ENCODE measurements at regions not wholly inside any gene's neighbourhood (a gene's known extent, or its start where the extent isn't known, plus 50 kb on each side); places are given as distances from the start of the nearest gene placed in this dataset.
"Not testable (repeated sequence)": the region's sequence is repeated elsewhere in the genome, so short reads cannot be mapped to it uniquely, and the experiment has no call there.

GRCh38 chr16:16982614-16983013 lies 488.1 kb downstream of the XYLT1 start:
- Histone ChIP-seq H3K4me2 (ENCODE audit: low read length, poor library complexity, severe bottlenecking) (no peak overlapping the region), H3K9ac (ENCODE audit: low read length) (no peak overlapping the region), H2BK15ac (ENCODE audit: low read depth, poor library complexity, severe bottlenecking) (no peak overlapping the region), H3K4me3 (ENCODE audit: insufficient read depth in 1 of 2, low read depth in 1 of 2, low read length in 2 of 2) (no peak overlapping the region), H3K18ac (ENCODE audit: low read depth in 1 of 2, low read length in 2 of 2) (no peak overlapping the region), H2AK5ac (ENCODE audit: low read length, severe bottlenecking) (no peak overlapping the region), H3K36me3 (ENCODE audit: control insufficient read depth in 1 of 2, insufficient read depth in 2 of 2, low read depth in 1 of 2, low read length in 2 of 2) (no peaks in the 10 kb centered on the region), H2BK5ac (ENCODE audit: low read depth, low read length, poor library complexity, severe bottlenecking) (no peak overlapping the region), H3K9me3 (ENCODE audit: control insufficient read depth, low read length) (peaks cover 4% of the 10 kb centered on the region), H3K4ac (ENCODE audit: low read depth in 1 of 2, low read length in 2 of 2) (no peak overlapping the region), H3K79me1 (replicated peaks; ENCODE audit: low read length, poor library complexity, severe bottlenecking) (no peaks in the 10 kb centered on the region), H2BK120ac (ENCODE audit: low read depth, low read length) (no peak overlapping the region), H2BK12ac (ENCODE audit: low read length in 2 of 2) (no peak overlapping the region), H4K8ac (ENCODE audit: low read length) (no peak overlapping the region), H2AFZ (ENCODE audit: low read depth, low read length) (no peak overlapping the region), H3K4me1 (ENCODE audit: control insufficient read depth, insufficient read depth, low read depth, low read length) (no peaks in the 10 kb centered on the region), H3K14ac (ENCODE audit: low read length in 2 of 2) (no peak overlapping the region), H3K23ac (ENCODE audit: low read length in 2 of 2) (no peak overlapping the region), H3K27ac (ENCODE audit: low read length, poor library complexity, severe bottlenecking) (no peak overlapping the region), H4K91ac (ENCODE audit: low read length) (no peak overlapping the region), H3K27me3 (ENCODE audit: control insufficient read depth in 1 of 2, insufficient read depth in 1 of 2, low read length in 2 of 2) (no peaks in the 10 kb centered on the region)
- no peak for DNase-seq
- 68% methylated on average over 4 of the region's 4 CpGs for WGBS

GRCh38 chr16:16983582-16983981 lies 487.2 kb downstream of the XYLT1 start:
- no peak overlapping the region for H3K27ac ChIP-seq (ENCODE audit: low read length, poor library complexity, severe bottlenecking)
- H3K4ac ChIP-seq (ENCODE audit: low read depth in 1 of 2, low read length in 2 of 2): no peak overlapping the region
- H2BK120ac ChIP-seq (ENCODE audit: low read depth, low read length): no peak overlapping the region
- H2AK5ac ChIP-seq (ENCODE audit: low read length, severe bottlenecking): no peak overlapping the region
- no peak overlapping the region for H2AFZ ChIP-seq (ENCODE audit: low read depth, low read length)
- no peak overlapping the region for H3K4me3 ChIP-seq (ENCODE audit: insufficient read depth in 1 of 2, low read depth in 1 of 2, low read length in 2 of 2)
- WGBS: 82% methylated on average over 7 of the region's 7 CpGs
- H3K4me2 ChIP-seq (ENCODE audit: low read length, poor library complexity, severe bottlenecking): no peak overlapping the region
- peaks cover 4% of the 10 kb centered on the region for H3K9me3 ChIP-seq (ENCODE audit: control insufficient read depth, low read length)
- no peak overlapping the region for H3K18ac ChIP-seq (ENCODE audit: low read depth in 1 of 2, low read length in 2 of 2)
- H4K91ac ChIP-seq (ENCODE audit: low read length): no peak overlapping the region
- H2BK15ac ChIP-seq (ENCODE audit: low read depth, poor library complexity, severe bottlenecking): no peak overlapping the region
- H2BK12ac ChIP-seq (ENCODE audit: low read length in 2 of 2): no peak overlapping the region
- H3K9ac ChIP-seq (ENCODE audit: low read length): no peak overlapping the region
- no peak overlapping the region for H4K8ac ChIP-seq (ENCODE audit: low read length)
- DNase-seq: no peak
- no peak overlapping the region for H3K14ac ChIP-seq (ENCODE audit: low read length in 2 of 2)
- no peaks in the 10 kb centered on the region for H3K36me3 ChIP-seq (ENCODE audit: control insufficient read depth in 1 of 2, insufficient read depth in 2 of 2, low read depth in 1 of 2, low read length in 2 of 2)
- no peaks in the 10 kb centered on the region for H3K79me1 ChIP-seq (replicated peaks; ENCODE audit: low read length, poor library complexity, severe bottlenecking)
- H3K23ac ChIP-seq (ENCODE audit: low read length in 2 of 2): no peak overlapping the region
- no peak overlapping the region for H2BK5ac ChIP-seq (ENCODE audit: low read depth, low read length, poor library complexity, severe bottlenecking)
- no peaks in the 10 kb centered on the region for H3K27me3 ChIP-seq (ENCODE audit: control insufficient read depth in 1 of 2, insufficient read depth in 1 of 2, low read length in 2 of 2)
- no peaks in the 10 kb centered on the region for H3K4me1 ChIP-seq (ENCODE audit: control insufficient read depth, insufficient read depth, low read depth, low read length)

- DNase-seq; H4K91ac ChIP-seq (ENCODE audit: low read length); H2AK5ac ChIP-seq (ENCODE audit: low read length, severe bottlenecking); H2BK12ac ChIP-seq (ENCODE audit: low read length in 2 of 2); H4K8ac ChIP-seq (ENCODE audit: low read length); H3K9ac ChIP-seq (ENCODE audit: low read length); H3K79me1 ChIP-seq (replicated peaks; ENCODE audit: low read length, poor library complexity, severe bottlenecking); H3K23ac ChIP-seq (ENCODE audit: low read length in 2 of 2); H2BK15ac ChIP-seq (ENCODE audit: low read depth, poor library complexity, severe bottlenecking); H3K27me3 ChIP-seq (ENCODE audit: control insufficient read depth in 1 of 2, insufficient read depth in 1 of 2, low read length in 2 of 2); H3K9me3 ChIP-seq (ENCODE audit: control insufficient read depth, low read length); H3K4me1 ChIP-seq (ENCODE audit: control insufficient read depth, insufficient read depth, low read depth, low read length); H2BK5ac ChIP-seq (ENCODE audit: low read depth, low read length, poor library complexity, severe bottlenecking); H2AFZ ChIP-seq (ENCODE audit: low read depth, low read length); H2BK120ac ChIP-seq (ENCODE audit: low read depth, low read length); H3K4me2 ChIP-seq (ENCODE audit: low read length, poor library complexity, severe bottlenecking); H3K27ac ChIP-seq (ENCODE audit: low read length, poor library complexity, severe bottlenecking); H3K4ac ChIP-seq (ENCODE audit: low read depth in 1 of 2, low read length in 2 of 2); H3K4me3 ChIP-seq (ENCODE audit: insufficient read depth in 1 of 2, low read depth in 1 of 2, low read length in 2 of 2); H3K36me3 ChIP-seq (ENCODE audit: control insufficient read depth in 1 of 2, insufficient read depth in 2 of 2, low read depth in 1 of 2, low read length in 2 of 2); H3K14ac ChIP-seq (ENCODE audit: low read length in 2 of 2); H3K18ac ChIP-seq (ENCODE audit: low read depth in 1 of 2, low read length in 2 of 2): not testable (repeated sequence)
- WGBS: 95% methylated on average over 15 of the region's 21 CpGs
Observed at GRCh38 chr16:16984091-16984490, 486.7 kb downstream of the XYLT1 start.

- Histone ChIP-seq H2BK12ac (ENCODE audit: low read length in 2 of 2) (no peak overlapping the region), H3K4me2 (ENCODE audit: low read length, poor library complexity, severe bottlenecking) (no peak overlapping the region), H3K18ac (ENCODE audit: low read depth in 1 of 2, low read length in 2 of 2) (no peak overlapping the region), H3K27me3 (ENCODE audit: control insufficient read depth in 1 of 2, insufficient read depth in 1 of 2, low read length in 2 of 2) (no peaks in the 10 kb centered on the region), H3K23ac (ENCODE audit: low read length in 2 of 2) (no peak overlapping the region), H3K79me1 (replicated peaks; ENCODE audit: low read length, poor library complexity, severe bottlenecking) (no peaks in the 10 kb centered on the region), H3K14ac (ENCODE audit: low read length in 2 of 2) (no peak overlapping the region), H4K91ac (ENCODE audit: low read length) (no peak overlapping the region), H3K27ac (ENCODE audit: low read length, poor library complexity, severe bottlenecking) (no peak overlapping the region), H2BK15ac (ENCODE audit: low read depth, poor library complexity, severe bottlenecking) (no peak overlapping the region), H4K8ac (ENCODE audit: low read length) (no peak overlapping the region), H3K4me3 (ENCODE audit: insufficient read depth in 1 of 2, low read depth in 1 of 2, low read length in 2 of 2) (no peak overlapping the region), H2BK5ac (ENCODE audit: low read depth, low read length, poor library complexity, severe bottlenecking) (no peak overlapping the region), H3K9ac (ENCODE audit: low read length) (no peak overlapping the region), H3K9me3 (ENCODE audit: control insufficient read depth, low read length) (peaks cover 4% of the 10 kb centered on the region), H3K36me3 (ENCODE audit: control insufficient read depth in 1 of 2, insufficient read depth in 2 of 2, low read depth in 1 of 2, low read length in 2 of 2) (no peaks in the 10 kb centered on the region), H2AFZ (ENCODE audit: low read depth, low read length) (no peak overlapping the region), H2AK5ac (ENCODE audit: low read length, severe bottlenecking) (no peak overlapping the region), H2BK120ac (ENCODE audit: low read depth, low read length) (no peak overlapping the region), H3K4ac (ENCODE audit: low read depth in 1 of 2, low read length in 2 of 2) (no peak overlapping the region), H3K4me1 (ENCODE audit: control insufficient read depth, insufficient read depth, low read depth, low read length) (no peaks in the 10 kb centered on the region)
- no peak for DNase-seq
- WGBS: 60% methylated on average over 1 of the region's 1 CpG
Observed at GRCh38 chr16:16985707-16986106, 485.1 kb downstream of the XYLT1 start.
